Lower leg skin (tissue), 4 donors: ENCODE measurements at regions not wholly inside any gene's neighbourhood (a gene's known extent, or its start where the extent isn't known, plus 50 kb on each side); places are given as distances from the start of the nearest gene placed in this dataset.
A peak's percentile ranks its signal among the peaks of the same experiment; 100 is the strongest.

Experiments used
- DNase-seq, 2 donors: peaks; one replicate each; pipeline ENCODE4 v3.0.0-alpha.2; 2019; ENCODE audit warnings: low spot score in 2 of 2
- H3K4me3 ChIP-seq: fragments of 200-600 bp; sonication (generic); 2 replicates; pipeline ENCODE4 v1.5.1; 2017; ENCODE audit warnings: mild to moderate bottlenecking, low read depth; ENCODE audit not compliant: poor library complexity, severe bottlenecking
- POLR2A ChIP-seq, 2 donors: fragments of 450-650 bp; IDR thresholded peaks; one replicate each; pipeline ENCODE4 v1.6.1; 2016 to 2017; ENCODE audit warnings: antibody characterized with exemption in 2 of 2, mild to moderate bottlenecking in 1 of 2, moderate library complexity in 1 of 2
- WGBS, 2 donors: methylation state at CpG; one replicate each; pipeline ENCODE4 v1.1.5; 2018; 5-methylcytosine and 5-hydroxymethylcytosine counted together
- intact Hi-C: fragments of 100-400 bp; cut with DNase I; formaldehyde crosslinking; loops from one replicate; pipeline ENCODE4 v1.15.0; 2023; ENCODE audit warnings: low total_unique reads
- TF ChIP-seq, protein P1 (sequence below), 3 donors: fragments of 450-650 bp; IDR thresholded peaks; one replicate each; pipeline ENCODE4 v1.5.1; 2016; ENCODE audit warnings: antibody characterized with exemption in 3 of 3, mild to moderate bottlenecking in 3 of 3, moderate library complexity in 2 of 3

DNA sequence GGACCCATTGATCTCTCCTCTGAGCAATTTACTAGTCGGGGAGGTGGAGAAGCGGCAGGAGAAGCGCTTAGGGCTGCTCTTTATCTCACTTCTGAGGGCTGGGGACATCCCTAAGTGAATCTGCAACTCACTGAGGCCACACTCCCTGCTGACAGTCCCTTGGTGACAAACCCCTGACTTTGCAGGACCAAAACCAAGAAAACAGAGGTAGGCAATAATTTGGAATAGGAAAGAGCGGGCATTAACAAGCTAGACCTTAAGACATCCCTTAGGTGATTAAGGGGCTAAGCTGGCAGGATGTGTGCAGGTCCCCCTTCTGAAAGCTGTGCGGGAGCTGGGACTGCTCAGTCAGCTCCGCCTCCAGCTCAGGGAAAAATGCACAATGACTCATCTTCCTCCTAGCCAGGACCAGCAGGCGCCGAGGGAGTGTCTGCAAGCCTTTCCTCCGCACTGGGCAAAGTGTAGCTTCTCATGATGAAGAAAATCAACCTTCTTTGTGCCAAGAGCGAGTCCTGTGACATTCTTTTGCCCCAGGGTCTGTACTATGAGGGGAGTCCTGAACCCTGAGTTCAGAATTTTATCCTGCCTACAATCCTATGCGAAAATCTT lies 63.3 kb downstream of the BOD1L2 start:
- DNase-seq = peak in 1 of 2 donors; percentile 26
- H3K4me3 ChIP-seq = no peak overlapping the region
- TF ChIP-seq, protein P1, sequence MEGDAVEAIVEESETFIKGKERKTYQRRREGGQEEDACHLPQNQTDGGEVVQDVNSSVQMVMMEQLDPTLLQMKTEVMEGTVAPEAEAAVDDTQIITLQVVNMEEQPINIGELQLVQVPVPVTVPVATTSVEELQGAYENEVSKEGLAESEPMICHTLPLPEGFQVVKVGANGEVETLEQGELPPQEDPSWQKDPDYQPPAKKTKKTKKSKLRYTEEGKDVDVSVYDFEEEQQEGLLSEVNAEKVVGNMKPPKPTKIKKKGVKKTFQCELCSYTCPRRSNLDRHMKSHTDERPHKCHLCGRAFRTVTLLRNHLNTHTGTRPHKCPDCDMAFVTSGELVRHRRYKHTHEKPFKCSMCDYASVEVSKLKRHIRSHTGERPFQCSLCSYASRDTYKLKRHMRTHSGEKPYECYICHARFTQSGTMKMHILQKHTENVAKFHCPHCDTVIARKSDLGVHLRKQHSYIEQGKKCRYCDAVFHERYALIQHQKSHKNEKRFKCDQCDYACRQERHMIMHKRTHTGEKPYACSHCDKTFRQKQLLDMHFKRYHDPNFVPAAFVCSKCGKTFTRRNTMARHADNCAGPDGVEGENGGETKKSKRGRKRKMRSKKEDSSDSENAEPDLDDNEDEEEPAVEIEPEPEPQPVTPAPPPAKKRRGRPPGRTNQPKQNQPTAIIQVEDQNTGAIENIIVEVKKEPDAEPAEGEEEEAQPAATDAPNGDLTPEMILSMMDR (IDR thresholded peaks at IDR 0.05) = no peak
- TF ChIP-seq POLR2A (IDR thresholded peaks at IDR 0.05) = no peak
- WGBS, 2 donors = 13% methylated on average over 11 of the region's 11 CpGs
- intact Hi-C loops = no loop called here

DNA sequence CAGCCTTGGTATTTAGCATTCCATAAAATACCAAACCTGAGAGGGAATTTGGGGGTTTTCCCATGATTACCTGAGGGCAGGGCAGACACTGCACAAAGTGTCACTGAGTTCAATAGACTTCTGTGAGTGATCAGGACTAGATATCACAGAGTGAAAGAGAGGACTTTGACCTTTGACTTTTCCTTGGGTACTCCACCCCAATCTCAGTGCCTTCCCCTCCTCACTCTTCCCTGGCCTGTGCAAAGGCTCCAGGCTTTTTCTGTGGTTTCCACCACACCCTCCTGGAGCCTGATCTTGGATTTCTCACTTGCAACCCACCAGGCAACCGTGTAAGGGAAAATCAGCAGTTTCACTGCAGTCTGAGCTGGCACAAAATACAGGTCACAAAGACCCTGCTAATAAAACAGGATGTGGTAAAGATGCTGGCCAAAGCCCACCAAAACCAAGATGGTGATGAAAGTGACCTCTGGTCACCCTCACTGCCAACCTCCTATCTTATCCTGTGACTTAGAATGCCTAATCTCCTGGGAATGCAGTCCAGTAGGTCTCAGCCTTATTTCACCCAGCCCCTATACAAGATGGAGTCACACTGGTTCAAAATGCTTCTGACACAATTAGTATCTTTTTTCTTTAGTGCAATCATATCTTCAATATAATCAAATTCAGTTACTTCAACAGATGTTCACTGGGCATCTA lies 64.0 kb downstream of the BOD1L2 start:
- TF ChIP-seq, protein P1 (IDR thresholded peaks at IDR 0.05) = no peak
- TF ChIP-seq POLR2A (IDR thresholded peaks at IDR 0.05) = no peak
- DNase-seq = no peak
- intact Hi-C loops = no loop called here
- no peak overlapping the region for H3K4me3 ChIP-seq
- WGBS, 2 donors = 29 to 44% methylated on average over 1 of the region's 1 CpG

DNA sequence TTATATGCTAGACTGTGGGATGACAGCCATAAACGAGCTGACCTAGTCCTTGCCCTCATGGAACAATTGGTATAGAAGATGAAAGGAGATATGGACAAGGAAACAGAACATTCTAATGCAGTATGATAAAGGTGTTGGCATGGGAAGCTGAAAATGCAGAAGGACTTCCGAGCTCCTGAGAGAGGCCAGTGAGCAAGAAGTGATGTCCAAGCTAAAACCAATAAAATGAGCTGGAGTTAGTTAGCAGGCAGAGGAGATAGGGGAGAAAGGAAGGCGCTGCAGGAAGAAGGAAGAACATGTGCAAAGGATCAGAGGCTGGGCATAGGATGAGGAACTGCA lies 64.5 kb downstream of the BOD1L2 start:
- 70 to 81% methylated on average over 3 of the region's 3 CpGs for WGBS, 2 donors
- no peak for DNase-seq
- no peak for TF ChIP-seq POLR2A (IDR thresholded peaks at IDR 0.05)
- TF ChIP-seq, protein P1 (IDR thresholded peaks at IDR 0.05) = no peak
- intact Hi-C loops = no loop called here
- H3K4me3 ChIP-seq = no peak overlapping the region

DNA sequence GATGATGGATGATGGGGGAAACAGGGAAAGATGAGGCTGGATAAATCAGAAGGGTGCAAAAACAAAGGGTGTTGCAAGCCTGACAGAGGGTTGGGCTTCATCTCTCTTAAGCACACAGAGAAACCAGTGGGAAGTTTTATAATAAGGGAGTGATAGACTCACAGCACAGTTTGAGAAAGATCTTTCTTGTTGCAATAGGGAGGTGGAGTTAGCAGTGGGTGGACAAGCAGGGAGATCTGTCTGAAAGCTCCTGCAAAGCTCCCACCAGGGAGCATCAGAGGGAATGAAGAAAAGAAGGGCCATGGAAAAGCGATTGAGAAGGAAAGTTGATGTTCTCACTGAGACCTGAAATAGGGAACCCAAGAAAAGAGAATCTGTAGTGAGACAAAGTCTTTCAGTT lies 64.9 kb downstream of the BOD1L2 start:
- H3K4me3 ChIP-seq = no peak overlapping the region
- TF ChIP-seq POLR2A (IDR thresholded peaks at IDR 0.05) = no peak
- TF ChIP-seq, protein P1 (IDR thresholded peaks at IDR 0.05) = no peak
- WGBS, 2 donors = 69 to 83% methylated on average over 1 of the region's 1 CpG
- no peak for DNase-seq
- intact Hi-C loops = no loop called here

DNA sequence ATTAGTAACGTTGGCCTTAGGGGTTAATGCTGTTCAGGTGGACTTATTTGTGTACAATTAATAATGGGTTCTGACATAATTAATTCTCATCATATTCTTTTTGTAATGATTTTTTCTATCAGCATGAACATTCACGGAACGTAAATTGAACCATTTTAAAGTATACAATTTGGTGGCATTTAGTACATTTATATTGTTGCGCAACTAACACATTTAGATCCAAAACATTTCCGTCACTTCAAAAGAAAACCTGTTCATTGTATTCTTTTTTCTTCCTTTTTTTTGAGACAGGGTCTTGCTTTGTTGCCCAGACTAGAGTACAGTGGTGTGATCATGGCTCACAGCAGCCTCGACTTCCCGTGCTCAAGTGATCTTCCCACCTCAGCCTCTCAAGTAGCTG lies 65.8 kb downstream of the BOD1L2 start:
- no peak overlapping the region for H3K4me3 ChIP-seq
- DNase-seq = no peak
- TF ChIP-seq POLR2A (IDR thresholded peaks at IDR 0.05) = no peak
- TF ChIP-seq, protein P1 (IDR thresholded peaks at IDR 0.05) = no peak
- intact Hi-C loops = no loop called here
- WGBS, 2 donors = 92 to 93% methylated on average over 7 of the region's 7 CpGs

DNA sequence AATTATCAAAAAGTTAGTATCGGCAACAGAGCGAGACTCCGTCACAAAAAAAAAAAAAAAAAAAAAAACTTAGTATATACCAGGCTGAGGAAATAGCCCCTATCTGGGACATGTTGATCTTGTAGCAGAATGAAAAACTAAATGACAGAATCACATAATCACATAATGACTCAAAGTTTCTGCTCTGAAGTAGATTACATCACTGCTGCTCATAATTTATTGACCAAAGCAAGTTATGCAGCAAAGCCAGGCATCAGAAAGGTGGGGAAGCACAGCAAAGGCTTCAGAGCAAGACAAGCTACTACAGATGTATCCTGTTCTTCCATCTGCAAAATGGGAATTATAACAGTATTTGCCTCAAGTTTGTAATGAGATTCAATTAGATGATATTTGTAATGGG lies 68.1 kb downstream of the BOD1L2 start:
- DNase-seq = no peak
- 98 to 99% methylated on average over 3 of the region's 3 CpGs for WGBS, 2 donors
- H3K4me3 ChIP-seq = no peak overlapping the region
- TF ChIP-seq, protein P1 (IDR thresholded peaks at IDR 0.05) = no peak
- TF ChIP-seq POLR2A (IDR thresholded peaks at IDR 0.05) = no peak
- intact Hi-C loops = no loop called here
